DMS 273 (cell line): ENCODE measurements at regions not wholly inside any gene's neighbourhood (a gene's known extent, or its start where the extent isn't known, plus 50 kb on each side); places are given as distances from the start of the nearest gene placed in this dataset.

Experiments used
- DNase-seq: peaks from one replicate; lab custom pipeline; 2025; ENCODE audit not compliant: unreplicated experiment; lab: John Stamatoyannopoulos, UW

GRCh38 chr2:200013906-200014305 is 58.5 kb downstream of the MAIP1 start:
- no peak for DNase-seq

- DNase-seq: no peak
Measured at GRCh38 chr2:200021449-200022114, 66.2 kb downstream of the MAIP1 start.

DNA sequence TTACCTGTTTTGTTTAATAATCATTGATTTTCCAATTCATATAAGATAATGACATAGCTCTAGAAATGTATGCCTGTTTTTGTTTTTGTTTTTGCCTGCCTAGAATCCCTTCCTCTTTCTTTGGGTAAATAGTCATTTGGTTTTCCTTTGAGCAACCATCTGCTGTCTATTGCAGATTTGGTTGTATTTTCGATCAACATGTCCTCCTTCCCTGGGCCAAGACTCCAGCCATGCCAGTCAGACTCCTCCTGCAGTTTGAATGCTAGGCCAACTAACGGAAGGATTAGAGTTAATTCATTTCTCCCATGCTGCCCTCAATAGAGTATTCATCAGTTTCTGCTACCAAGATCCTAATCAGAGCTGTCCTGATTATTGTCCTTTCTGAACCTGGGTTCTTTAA is 67.1 kb downstream of the MAIP1 start:
- no peak for DNase-seq

DNA sequence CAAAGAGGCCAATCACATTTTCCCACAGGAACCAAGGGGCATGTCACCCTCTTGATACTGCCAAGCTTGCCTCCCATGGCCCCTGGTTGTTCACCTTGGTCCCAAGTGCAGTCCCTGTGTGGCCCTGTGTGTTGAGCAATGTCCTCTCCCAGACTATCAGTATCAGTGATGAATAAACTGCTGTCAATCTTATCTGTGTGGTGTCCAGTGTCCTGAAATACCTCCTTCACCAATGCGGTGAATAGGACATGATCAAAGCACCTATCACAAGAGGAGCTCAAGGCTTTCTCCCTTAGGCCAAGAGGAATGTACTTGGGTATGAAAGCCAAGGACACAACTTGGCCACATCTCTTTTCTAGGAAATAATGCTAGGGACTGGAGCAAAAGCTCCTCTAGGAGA is 68.2 kb downstream of the MAIP1 start:
- no peak for DNase-seq

DNA sequence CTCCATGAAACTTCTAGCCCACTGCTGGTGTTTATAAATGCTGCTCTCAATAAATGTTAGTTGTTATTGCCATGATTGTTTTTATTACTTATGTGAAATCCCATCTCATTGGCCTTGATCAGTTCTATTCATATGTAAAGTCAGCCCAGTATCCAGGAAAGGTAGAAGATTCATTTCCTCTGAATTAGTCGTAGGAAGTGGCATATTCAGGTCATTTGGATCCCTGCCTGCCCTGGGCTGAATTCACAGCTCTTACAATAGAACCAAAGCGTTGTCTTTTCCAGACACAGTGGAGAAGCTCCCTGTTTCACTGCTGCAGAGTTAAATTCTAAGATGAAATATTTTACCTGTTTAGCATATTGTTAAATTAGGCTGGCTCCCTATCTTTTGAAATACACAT is 70.3 kb downstream of the MAIP1 start:
- DNase-seq: no peak

DNA sequence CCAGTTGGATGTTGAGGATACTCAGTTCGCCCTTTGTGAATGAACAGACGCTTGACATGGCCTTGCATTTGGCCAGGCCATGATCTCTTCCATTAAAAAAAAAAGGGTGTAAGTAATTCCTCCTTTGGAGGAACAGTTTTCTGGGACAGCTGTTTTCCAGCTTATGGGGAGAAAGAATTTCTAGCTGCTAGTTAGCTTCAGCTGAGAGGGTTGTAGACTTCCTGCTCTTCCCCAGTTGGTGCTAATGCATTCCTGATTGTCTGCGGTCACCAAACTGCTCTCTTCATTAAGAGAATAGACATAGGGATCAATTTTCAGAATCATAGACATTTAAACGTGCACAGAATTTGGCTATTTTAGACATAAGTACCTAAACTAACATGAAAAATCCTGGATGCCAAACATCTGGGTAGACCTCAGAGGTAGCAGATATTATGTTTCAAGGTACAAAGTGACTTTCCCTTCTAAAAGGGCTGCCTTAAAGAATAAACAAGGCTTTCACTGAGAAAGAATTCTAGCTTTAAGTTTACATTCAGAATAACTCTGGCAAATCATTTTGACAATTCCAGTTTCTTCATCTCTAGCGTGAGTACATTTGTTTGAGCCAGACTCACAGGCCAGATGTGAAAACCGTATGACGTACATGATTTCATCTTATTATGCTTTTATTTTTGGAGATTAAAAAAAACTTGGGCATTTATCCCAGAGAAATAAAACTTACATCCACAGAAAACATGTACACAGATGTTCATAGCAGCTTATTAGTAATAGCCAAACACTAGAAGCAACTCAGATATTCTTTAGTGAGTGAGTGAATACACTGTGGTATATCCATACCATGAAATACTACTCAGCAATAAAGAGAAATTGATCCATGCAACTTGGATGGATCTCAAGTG is 71.2 kb downstream of the MAIP1 start:
- no peak for DNase-seq

DNA sequence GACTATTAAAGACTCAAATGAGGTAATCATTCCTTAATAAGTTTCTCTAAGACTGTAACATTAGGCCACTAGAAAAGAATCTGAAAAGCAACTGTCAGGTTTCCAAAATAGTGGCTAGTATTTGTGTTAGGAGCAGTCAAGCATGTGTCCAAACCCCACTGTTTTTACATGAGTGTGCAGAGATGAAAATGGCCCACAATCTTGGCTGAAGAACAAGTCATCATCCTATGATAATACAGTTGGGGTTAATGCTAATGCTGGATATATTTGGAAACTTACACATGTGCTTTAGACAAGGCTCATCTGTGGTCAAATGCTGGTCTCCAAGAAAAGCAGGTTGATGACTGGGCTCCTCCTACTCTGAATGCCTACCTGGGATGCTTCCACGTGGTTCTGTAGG is 73.6 kb downstream of the MAIP1 start:
- no peak for DNase-seq

DNA sequence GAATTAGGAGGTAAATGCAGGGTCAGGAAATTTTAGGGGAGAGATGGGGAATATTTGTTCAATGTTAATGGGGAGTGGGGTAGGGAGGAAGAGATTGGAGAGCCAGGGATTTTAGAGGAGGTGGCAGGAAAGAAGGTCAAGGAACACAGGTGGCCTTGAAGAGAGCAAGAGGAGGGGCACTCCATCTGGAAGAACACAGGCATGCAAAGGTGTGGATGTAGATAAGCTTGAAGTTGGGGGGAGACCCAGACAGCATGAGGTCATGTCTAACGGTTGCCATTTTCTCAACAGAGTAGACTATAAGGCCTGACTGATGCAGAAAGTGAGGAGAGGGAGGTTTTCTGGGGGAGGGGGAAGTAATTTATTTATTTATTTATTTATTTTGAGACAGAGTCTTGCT is 77.5 kb downstream of the MAIP1 start:
- no peak for DNase-seq

DNA sequence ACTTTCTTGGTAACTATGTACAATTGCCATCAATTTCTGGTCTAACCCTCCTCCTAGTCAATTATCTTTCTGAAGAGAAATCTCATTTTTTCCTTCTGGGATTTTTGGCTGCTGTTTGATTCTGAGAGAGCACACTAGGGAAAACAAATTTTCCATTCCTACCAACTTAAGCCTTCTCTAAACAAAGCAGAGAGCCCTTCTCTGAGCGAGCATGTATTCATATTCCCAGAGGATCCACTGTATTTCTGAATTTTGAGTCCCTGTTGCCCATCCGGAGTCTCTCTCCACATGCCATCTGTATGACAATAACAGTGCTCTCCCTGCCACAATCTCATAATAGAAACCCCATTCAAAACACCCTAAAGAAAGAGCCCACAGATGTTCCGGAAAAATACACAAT is 78.5 kb downstream of the MAIP1 start:
- no peak for DNase-seq

- no peak for DNase-seq
Measured at GRCh38 chr2:200034816-200035215, 79.4 kb downstream of the MAIP1 start.

DNA sequence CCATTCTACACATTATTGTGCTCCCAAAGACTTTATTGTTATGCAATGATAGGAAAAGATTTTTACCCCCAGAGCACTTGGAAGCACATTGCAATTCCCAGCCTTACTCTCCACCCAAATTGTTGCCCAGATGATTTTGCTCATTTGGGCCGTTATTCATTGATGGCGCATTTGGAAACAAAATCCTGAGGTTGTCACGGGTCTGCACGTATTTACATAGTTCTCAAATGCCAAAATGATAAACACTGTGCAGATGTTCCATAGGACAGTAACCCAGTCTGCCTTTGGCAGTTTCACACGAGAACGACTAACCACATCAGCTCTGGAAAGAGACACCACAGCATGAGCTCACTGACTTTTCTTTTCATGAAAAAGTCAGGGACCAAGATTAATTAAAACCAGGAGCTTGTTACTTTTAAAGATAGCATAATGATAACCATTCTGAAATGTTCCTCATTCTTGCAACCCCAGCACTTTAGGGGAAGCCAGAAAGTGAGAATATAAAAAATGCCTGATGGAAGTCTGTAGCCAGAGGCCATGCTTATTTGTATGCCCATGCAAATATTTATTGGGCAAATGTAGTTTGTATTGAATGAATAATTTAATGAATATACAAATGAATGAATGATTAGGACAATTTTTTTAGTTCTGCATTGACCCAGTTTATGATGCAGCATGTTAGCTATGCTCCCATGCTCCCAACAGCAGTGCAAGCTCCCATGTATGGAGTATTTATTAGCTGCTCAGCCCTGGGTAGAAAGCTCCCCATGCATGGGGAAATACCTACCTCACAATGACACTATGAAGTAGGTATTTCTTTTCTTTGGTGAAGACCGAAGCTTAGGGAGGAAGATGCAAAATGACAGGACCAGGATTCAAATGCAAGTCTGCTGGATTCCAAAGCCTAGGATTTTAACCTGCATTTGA is 84.6 kb downstream of the MAIP1 start:
- DNase-seq: peak; percentile 54

- no peak for DNase-seq
Measured at GRCh38 chr2:200040831-200041230, 85.4 kb downstream of the MAIP1 start.

DNA sequence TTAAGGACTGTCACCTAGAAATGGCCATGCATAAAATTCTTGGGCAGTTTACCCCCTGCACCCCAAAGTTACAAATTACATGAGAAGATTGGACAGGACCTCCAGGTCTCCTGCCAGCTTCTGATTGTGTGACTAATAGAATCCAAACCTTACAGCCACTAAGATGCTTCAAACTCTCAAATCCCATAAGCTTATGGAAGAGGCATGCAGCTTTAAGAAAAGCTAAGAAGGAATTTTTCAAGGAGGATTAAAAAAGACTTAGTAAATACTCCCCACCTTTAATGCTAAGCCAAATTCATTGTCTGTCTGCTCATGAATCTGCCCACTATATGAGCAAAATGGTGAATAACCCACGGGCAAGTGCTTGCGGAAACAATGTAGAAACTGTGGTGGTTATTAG is 86.3 kb downstream of the MAIP1 start:
- DNase-seq: no peak

DNA sequence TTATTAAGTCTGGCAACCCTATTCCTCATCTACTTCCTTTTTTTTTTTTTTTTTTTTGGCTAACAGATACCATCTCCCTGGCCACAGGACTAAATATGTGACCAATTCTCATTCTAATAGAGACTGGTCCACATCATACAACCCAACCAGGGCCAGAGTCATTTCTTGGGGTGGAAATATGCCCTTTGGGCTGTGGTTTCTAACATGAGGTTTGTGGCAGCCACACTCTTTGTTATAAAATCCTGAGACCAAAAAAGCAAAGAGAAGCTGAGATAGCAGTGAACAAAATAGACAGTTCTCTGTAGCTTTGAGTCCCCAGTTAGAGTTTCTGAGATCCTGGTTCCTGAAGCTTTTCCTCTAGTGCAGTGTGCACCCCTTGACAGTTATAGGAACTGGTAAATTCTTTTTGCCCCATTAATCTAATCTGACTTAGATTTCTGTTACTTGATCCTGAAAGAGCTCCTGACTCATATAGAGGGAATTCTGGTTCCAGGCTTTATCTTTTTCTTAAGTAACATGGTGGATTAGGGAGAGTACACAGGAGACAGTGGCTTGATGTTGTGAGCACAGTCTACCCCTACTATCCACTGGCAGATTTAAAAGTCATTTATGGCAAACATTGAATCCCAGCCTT is 86.8 kb downstream of the MAIP1 start:
- DNase-seq: no peak

GRCh38 chr2:200042944-200043343 is 87.6 kb downstream of the MAIP1 start:
- DNase-seq: no peak

GRCh38 chr2:200044453-200044852 is 89.1 kb downstream of the MAIP1 start:
- no peak for DNase-seq

GRCh38 chr2:200048421-200048820 is 93.0 kb downstream of the MAIP1 start:
- no peak for DNase-seq

- no peak for DNase-seq
Measured at GRCh38 chr2:200049086-200049485, 93.7 kb downstream of the MAIP1 start.

- DNase-seq: peak; percentile 13
Measured at GRCh38 chr2:200050921-200051610, 95.7 kb downstream of the MAIP1 start.

DNA sequence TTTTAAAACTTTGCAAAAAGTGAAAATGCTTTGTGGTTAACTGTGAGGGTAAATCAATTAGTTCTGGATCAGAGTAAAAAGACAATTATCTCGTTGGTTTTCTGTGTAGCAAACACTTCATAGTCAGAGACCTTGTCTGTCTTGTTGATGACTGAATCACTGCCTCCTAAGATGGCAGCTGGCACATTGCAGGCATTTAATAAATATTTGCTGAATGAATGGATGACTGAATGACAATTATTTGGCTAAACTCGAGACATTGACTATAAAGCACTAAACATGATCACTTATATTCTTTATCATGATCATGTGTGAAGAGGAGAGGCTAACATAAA is 96.2 kb downstream of the MAIP1 start:
- DNase-seq: no peak

DNA sequence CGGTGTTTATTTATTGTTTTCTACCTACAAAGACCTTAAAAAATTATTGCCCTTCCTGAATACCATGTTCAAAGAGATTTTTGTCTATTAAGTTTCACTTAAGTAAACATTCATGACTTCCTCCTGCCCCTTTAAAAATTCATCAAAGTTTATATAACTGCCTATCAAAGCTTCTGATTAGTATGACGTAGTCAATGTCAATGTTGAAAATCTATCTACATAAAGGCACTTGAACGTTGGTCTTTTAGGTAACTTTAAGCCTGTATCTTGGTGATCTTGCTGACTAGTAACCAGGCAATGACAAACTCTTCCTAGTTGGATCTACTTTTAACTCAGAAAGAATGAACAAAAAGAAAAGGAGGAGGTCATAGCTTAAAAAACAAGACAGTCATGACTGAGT is 97.2 kb downstream of the MAIP1 start:
- no peak for DNase-seq
